IPS DF 4.7 (cell line): ENCODE measurements at regions not wholly inside any gene's neighbourhood (a gene's known extent, or its start where the extent isn't known, plus 50 kb on each side); places are given as distances from the start of the nearest gene placed in this dataset.
A peak's percentile ranks its signal among the peaks of the same experiment; 100 is the strongest.
"Not testable (repeated sequence)": the region's sequence is repeated elsewhere in the genome, so short reads cannot be mapped to it uniquely, and the experiment has no call there.

Experiments
- DNase-seq: peaks from one replicate; pipeline ENCODE4 v3.0.0-alpha.2; 2013; ENCODE audit warnings: low spot score; ENCODE audit errors: extremely low read depth

- DNase-seq: no peak
These were observed 179.1 kb upstream of the IL1RAPL1 start for GRCh38 chrX:28408017-28408723.

- DNase-seq: no peak
These were observed 188.9 kb upstream of the IL1RAPL1 start for GRCh38 chrX:28398342-28398741.

GRCh38 chrX:28391528-28391927 lies 195.7 kb upstream of the IL1RAPL1 start:
- DNase-seq: no peak

GRCh38 chrX:28379103-28379502 lies 208.1 kb upstream of the IL1RAPL1 start:
- DNase-seq: no peak

- DNase-seq: not testable (repeated sequence)
These were observed 219.6 kb upstream of the IL1RAPL1 start for GRCh38 chrX:28367649-28368048.

- no peak for DNase-seq
These were observed 235.4 kb upstream of the IL1RAPL1 start for GRCh38 chrX:28351801-28352200.

GRCh38 chrX:28349888-28350287 lies 237.4 kb upstream of the IL1RAPL1 start:
- DNase-seq: no peak

GRCh38 chrX:28347476-28347875 lies 239.8 kb upstream of the IL1RAPL1 start:
- no peak for DNase-seq

- DNase-seq: no peak
These were observed 258.1 kb upstream of the IL1RAPL1 start for GRCh38 chrX:28329156-28329555.

GRCh38 chrX:28324321-28324721 lies 262.9 kb upstream of the IL1RAPL1 start:
- peak; percentile 7 for DNase-seq

- no peak for DNase-seq
These were observed 266.0 kb upstream of the IL1RAPL1 start for GRCh38 chrX:28321286-28321685.

GRCh38 chrX:28312965-28313364 lies 274.3 kb upstream of the IL1RAPL1 start:
- no peak for DNase-seq

GRCh38 chrX:28312259-28312658 lies 275.0 kb upstream of the IL1RAPL1 start:
- no peak for DNase-seq

GRCh38 chrX:28311466-28311865 lies 275.8 kb upstream of the IL1RAPL1 start:
- DNase-seq: no peak

- no peak for DNase-seq
These were observed 283.8 kb upstream of the IL1RAPL1 start for GRCh38 chrX:28303486-28303885.

GRCh38 chrX:28278726-28279125 lies 297.5 kb upstream of the DCAF8L1 start:
- DNase-seq: no peak

GRCh38 chrX:28278251-28278650 lies 297.0 kb upstream of the DCAF8L1 start:
- DNase-seq: no peak

- DNase-seq: no peak
These were observed 292.5 kb upstream of the DCAF8L1 start for GRCh38 chrX:28273736-28274135.

- no peak for DNase-seq
These were observed 265.4 kb upstream of the DCAF8L1 start for GRCh38 chrX:28246675-28247074.

GRCh38 chrX:28229217-28229616 lies 248.0 kb upstream of the DCAF8L1 start:
- DNase-seq: no peak

- no peak for DNase-seq
These were observed 244.3 kb upstream of the DCAF8L1 start for GRCh38 chrX:28225513-28225912.

- no peak for DNase-seq
These were observed 242.7 kb upstream of the DCAF8L1 start for GRCh38 chrX:28223991-28224390.

- no peak for DNase-seq
These were observed 242.2 kb upstream of the DCAF8L1 start for GRCh38 chrX:28223469-28223868.

- no peak for DNase-seq
These were observed 224.7 kb upstream of the DCAF8L1 start for GRCh38 chrX:28205905-28206304.
